ENCODE measurements at regions not wholly inside any gene's neighbourhood (a gene's known extent, or its start where the extent isn't known, plus 50 kb on each side); places are given as distances from the start of the nearest gene placed in this dataset.

- Histone ChIP-seq H3K36me3 (ENCODE audit: low read length) (no peaks in the 10 kb centered on the region), H2AFZ (ENCODE audit: low read depth, low read length, severe bottlenecking) (no peak overlapping the region), H3K9me2 (replicated peaks; ENCODE audit: insufficient read depth, low read length) (no peaks in the 10 kb centered on the region), H3K79me2 (ENCODE audit: insufficient read depth, low read length) (no peaks in the 10 kb centered on the region), H3K27ac (ENCODE audit: low read depth, low read length) (no peak overlapping the region), H4K20me1 (ENCODE audit: low read depth, low read length) (no peaks in the 10 kb centered on the region), H3K27me3 (ENCODE audit: low read length) (no peaks in the 10 kb centered on the region), H3K9me3 (ENCODE audit: insufficient read depth, low read length) (no peaks in the 10 kb centered on the region), H3F3A (ENCODE audit: insufficient read depth) (peaks cover 6% of the 10 kb centered on the region; the same call in 1 of the 2 replicates), H3K4me2 (ENCODE audit: low read depth, low read length, poor library complexity, severe bottlenecking) (no peak overlapping the region), H3K9ac (ENCODE audit: low read length) (no peak overlapping the region), H3K4me3 (ENCODE audit: insufficient read depth, low read length, poor library complexity, severe bottlenecking) (no peak overlapping the region)
- TF ChIP-seq, protein P1, sequence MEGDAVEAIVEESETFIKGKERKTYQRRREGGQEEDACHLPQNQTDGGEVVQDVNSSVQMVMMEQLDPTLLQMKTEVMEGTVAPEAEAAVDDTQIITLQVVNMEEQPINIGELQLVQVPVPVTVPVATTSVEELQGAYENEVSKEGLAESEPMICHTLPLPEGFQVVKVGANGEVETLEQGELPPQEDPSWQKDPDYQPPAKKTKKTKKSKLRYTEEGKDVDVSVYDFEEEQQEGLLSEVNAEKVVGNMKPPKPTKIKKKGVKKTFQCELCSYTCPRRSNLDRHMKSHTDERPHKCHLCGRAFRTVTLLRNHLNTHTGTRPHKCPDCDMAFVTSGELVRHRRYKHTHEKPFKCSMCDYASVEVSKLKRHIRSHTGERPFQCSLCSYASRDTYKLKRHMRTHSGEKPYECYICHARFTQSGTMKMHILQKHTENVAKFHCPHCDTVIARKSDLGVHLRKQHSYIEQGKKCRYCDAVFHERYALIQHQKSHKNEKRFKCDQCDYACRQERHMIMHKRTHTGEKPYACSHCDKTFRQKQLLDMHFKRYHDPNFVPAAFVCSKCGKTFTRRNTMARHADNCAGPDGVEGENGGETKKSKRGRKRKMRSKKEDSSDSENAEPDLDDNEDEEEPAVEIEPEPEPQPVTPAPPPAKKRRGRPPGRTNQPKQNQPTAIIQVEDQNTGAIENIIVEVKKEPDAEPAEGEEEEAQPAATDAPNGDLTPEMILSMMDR (IDR thresholded peaks at IDR 0.05; ENCODE audit: insufficient read depth, low read length, poor library complexity, severe bottlenecking), result no peak
- no peak for TF ChIP-seq EZH2phosphoT487 (conservative IDR thresholded peaks at IDR 0.05; ENCODE audit: low read length)
Observed at GRCh38 chr13:40452038-40452666, 214.3 kb downstream of the FOXO1 start.

DNA sequence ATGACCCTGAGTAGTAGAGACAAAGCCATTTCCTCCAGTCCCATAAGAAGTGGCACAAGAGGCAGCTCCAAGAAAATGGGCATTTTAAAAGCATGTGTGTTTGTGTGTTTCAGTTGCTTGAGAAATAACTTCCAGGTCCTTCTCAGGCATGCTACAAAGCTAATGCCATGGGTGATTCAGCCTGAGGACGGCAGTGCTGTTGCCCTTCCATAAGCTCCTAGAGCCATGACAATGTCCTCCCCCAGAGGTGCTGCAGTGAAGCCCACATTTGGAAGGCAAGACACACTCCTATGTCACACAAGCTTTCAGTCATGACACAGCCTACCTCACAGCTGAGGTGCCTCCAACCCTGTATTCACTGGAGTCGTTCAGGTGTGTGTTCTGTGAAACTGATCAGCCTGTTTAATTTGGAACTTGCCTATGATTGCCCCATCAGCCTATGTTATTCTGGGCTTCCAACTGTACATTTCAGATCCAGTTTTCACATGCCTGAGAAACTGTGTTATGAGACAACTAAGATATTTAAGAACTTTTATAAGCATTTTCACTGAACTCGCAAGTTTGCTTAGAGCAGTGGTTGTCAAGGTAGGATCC is 213.6 kb downstream of the FOXO1 start:
- Histone ChIP-seq H3K4me2 (ENCODE audit: low read depth, low read length, poor library complexity, severe bottlenecking) (no peak overlapping the region), H3F3A (ENCODE audit: insufficient read depth) (peaks cover 1% of the 10 kb centered on the region; the same call in 1 of the 2 replicates), H3K27ac (ENCODE audit: low read depth, low read length) (no peak overlapping the region), H3K9ac (ENCODE audit: low read length) (no peak overlapping the region), H3K9me3 (ENCODE audit: insufficient read depth, low read length) (no peaks in the 10 kb centered on the region), H3K9me2 (replicated peaks; ENCODE audit: insufficient read depth, low read length) (no peaks in the 10 kb centered on the region), H4K20me1 (ENCODE audit: low read depth, low read length) (no peaks in the 10 kb centered on the region), H3K79me2 (ENCODE audit: insufficient read depth, low read length) (no peaks in the 10 kb centered on the region), H2AFZ (ENCODE audit: low read depth, low read length, severe bottlenecking) (no peak overlapping the region), H3K36me3 (ENCODE audit: low read length) (no peaks in the 10 kb centered on the region), H3K4me3 (ENCODE audit: insufficient read depth, low read length, poor library complexity, severe bottlenecking) (no peak overlapping the region), H3K27me3 (ENCODE audit: low read length) (no peaks in the 10 kb centered on the region)
- TF ChIP-seq, protein P1 (IDR thresholded peaks at IDR 0.05; ENCODE audit: insufficient read depth, low read length, poor library complexity, severe bottlenecking), result no peak
- no peak for TF ChIP-seq EZH2phosphoT487 (conservative IDR thresholded peaks at IDR 0.05; ENCODE audit: low read length)

DNA sequence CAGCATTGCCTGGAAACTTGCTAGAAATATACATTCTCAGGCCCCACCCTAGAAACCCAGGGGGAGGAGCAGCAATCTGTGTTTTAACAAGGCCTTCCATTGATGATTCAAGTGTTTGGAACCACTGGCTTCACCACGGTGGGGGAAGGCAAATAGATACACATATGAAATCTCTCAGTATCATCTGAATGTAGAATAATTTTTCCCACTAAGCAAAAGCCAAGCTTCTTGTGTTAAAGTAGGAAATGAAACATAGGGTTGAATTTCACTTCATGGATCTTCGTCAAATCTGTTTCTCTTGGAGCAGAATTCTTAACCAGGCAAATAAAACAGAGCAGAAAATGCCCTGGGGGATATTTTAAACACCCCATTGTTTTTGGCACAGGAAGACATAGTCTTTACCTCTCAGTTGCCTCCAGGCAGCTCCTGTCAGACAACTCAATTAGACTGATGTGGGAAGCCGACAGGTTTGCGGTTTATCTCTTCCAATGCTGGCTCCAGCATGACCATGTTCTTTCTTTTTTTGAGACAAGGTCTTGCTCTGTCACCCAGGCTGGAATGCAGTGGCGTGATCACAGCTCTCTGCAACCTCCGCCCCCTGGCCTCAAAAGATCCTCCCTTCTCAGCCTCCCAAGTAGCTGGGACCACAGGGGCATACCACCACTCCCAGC is 213.0 kb downstream of the FOXO1 start:
- H3F3A ChIP-seq (ENCODE audit: insufficient read depth), result no peaks in the 10 kb centered on the region
- no peaks in the 10 kb centered on the region for H3K27me3 ChIP-seq (ENCODE audit: low read length)
- no peak overlapping the region for H3K9ac ChIP-seq (ENCODE audit: low read length)
- H3K79me2 ChIP-seq (ENCODE audit: insufficient read depth, low read length), result no peaks in the 10 kb centered on the region
- H2AFZ ChIP-seq (ENCODE audit: low read depth, low read length, severe bottlenecking), result no peak overlapping the region
- H3K4me2 ChIP-seq (ENCODE audit: low read depth, low read length, poor library complexity, severe bottlenecking), result no peak overlapping the region
- H3K9me3 ChIP-seq (ENCODE audit: insufficient read depth, low read length), result no peaks in the 10 kb centered on the region
- H3K27ac ChIP-seq (ENCODE audit: low read depth, low read length), result no peak overlapping the region
- no peaks in the 10 kb centered on the region for H4K20me1 ChIP-seq (ENCODE audit: low read depth, low read length)
- no peak for TF ChIP-seq EZH2phosphoT487 (conservative IDR thresholded peaks at IDR 0.05; ENCODE audit: low read length)
- TF ChIP-seq, protein P1 (IDR thresholded peaks at IDR 0.05; ENCODE audit: insufficient read depth, low read length, poor library complexity, severe bottlenecking), result no peak
- no peaks in the 10 kb centered on the region for H3K9me2 ChIP-seq (replicated peaks; ENCODE audit: insufficient read depth, low read length)
- H3K36me3 ChIP-seq (ENCODE audit: low read length), result no peaks in the 10 kb centered on the region
- H3K4me3 ChIP-seq (ENCODE audit: insufficient read depth, low read length, poor library complexity, severe bottlenecking), result no peak overlapping the region

Data from SU-DHL-6 (cell line).